GM18505 (cell line): ENCODE measurements at regions not wholly inside any gene's neighbourhood (a gene's known extent, or its start where the extent isn't known, plus 50 kb on each side); places are given as distances from the start of the nearest gene placed in this dataset.

Source experiments
- ATAC-seq: cut with Tn5 transposase; IDR thresholded peaks from one replicate; pipeline ENCODE4 v1.9.1; 2021; ENCODE audit not compliant: unreplicated experiment
- POLR2A ChIP-seq: IDR thresholded peaks from 4 replicates; pipeline ENCODE4 v1.6.1; 2011; ENCODE audit warnings: borderline replicate concordance; ENCODE audit not compliant: insufficient read depth, insufficient read length; ENCODE audit errors: extremely low read depth

GRCh38 chr10:3531670-3532069 is 253.3 kb downstream of the KLF6 start:
- no peak for ATAC-seq
- no peak for TF ChIP-seq POLR2A

GRCh38 chr10:3530783-3531645 is 254.0 kb downstream of the KLF6 start:
- TF ChIP-seq POLR2A, result no peak
- ATAC-seq, result no peak

- ATAC-seq, result no peak
- TF ChIP-seq POLR2A, result no peak
These were observed 254.7 kb downstream of the KLF6 start for GRCh38 chr10:3530346-3530745.

- no peak for TF ChIP-seq POLR2A
- no peak for ATAC-seq
These were observed 255.3 kb downstream of the KLF6 start for GRCh38 chr10:3529691-3530090.

GRCh38 chr10:3528823-3529403 is 256.1 kb downstream of the KLF6 start:
- no peak for ATAC-seq
- no peak for TF ChIP-seq POLR2A

- no peak for TF ChIP-seq POLR2A
- no peak for ATAC-seq
These were observed 256.7 kb downstream of the KLF6 start for GRCh38 chr10:3528271-3528670.

GRCh38 chr10:3527869-3528268 is 257.1 kb downstream of the KLF6 start:
- no peak for ATAC-seq
- TF ChIP-seq POLR2A, result no peak

GRCh38 chr10:3526727-3527501 is 258.1 kb downstream of the KLF6 start:
- ATAC-seq, result no peak
- TF ChIP-seq POLR2A, result no peak

- TF ChIP-seq POLR2A, result no peak
These were observed 259.1 kb downstream of the KLF6 start for GRCh38 chr10:3525832-3526449.

GRCh38 chr10:3524086-3524960 is 260.7 kb downstream of the KLF6 start:
- no peak for TF ChIP-seq POLR2A
- no peak for ATAC-seq

More at GRCh38 chr10:3525832-3526449, 259.1 kb downstream of the KLF6 start:
- no peak for ATAC-seq

GRCh38 chr10:3523309-3524050 is 261.5 kb downstream of the KLF6 start:
- ATAC-seq, result no peak
- no peak for TF ChIP-seq POLR2A

GRCh38 chr10:3516923-3517255 is 268.1 kb downstream of the KLF6 start:
- no peak for ATAC-seq
- TF ChIP-seq POLR2A, result no peak
